ENCODE measurements at regions not wholly inside any gene's neighbourhood (a gene's known extent, or its start where the extent isn't known, plus 50 kb on each side); places are given as distances from the start of the nearest gene placed in this dataset.
A peak's percentile ranks its signal among the peaks of the same experiment; 100 is the strongest.

- Mint-ChIP-seq H3K9me3 (no peaks in the 10 kb centered on the region), H3K36me3 (ENCODE audit: low read depth) (peaks cover 2% of the 10 kb centered on the region), H3K4me1 (ENCODE audit: low read depth) (peaks cover 28% of the 10 kb centered on the region), H3K4me3 (no peak overlapping the region), H3K27ac (no peak overlapping the region), H3K27me3 (no peaks in the 10 kb centered on the region)
- DNase-seq = no peak
- ATAC-seq = no peak
- TF ChIP-seq CTCF (IDR thresholded peaks at IDR 0.05) = no peak
- ChIA-PET POLR2A (interaction anchor here (1.4 kb wide), 1 partner anchor 38 kb away, joined by 3 read pairs; no protein-coding TSS in a partner anchor), CTCF (no interaction called here)
- intact Hi-C loops (cut with micrococcal nuclease) = no loop called here
Observed at GRCh38 chr13:50119591-50119990, 104.3 kb downstream of the KCNRG start.

- ChIA-PET CTCF (interaction anchor here (1.0 to 8.2 kb wide), 2 partner anchors 13 to 40 kb away, joined by 3 to 82 read pairs; no protein-coding TSS in a partner anchor), POLR2A (interaction anchor here (0.8 to 0.9 kb wide), 3 partner anchors 8 to 20 kb away, joined by 3 to 4 read pairs (median 3); no protein-coding TSS in a partner anchor)
- peak overlapping the region; percentile 1 for H3K27ac Mint-ChIP-seq
- DNase-seq (no peak), ATAC-seq (no peak)
- H3K36me3 Mint-ChIP-seq (ENCODE audit: low read depth) = peaks cover 9% of the 10 kb centered on the region
- H3K4me3 Mint-ChIP-seq = no peak overlapping the region
- TF ChIP-seq CTCF (IDR thresholded peaks at IDR 0.05) = no peak
- H3K9me3 Mint-ChIP-seq = no peaks in the 10 kb centered on the region
- H3K27me3 Mint-ChIP-seq = peaks cover 6% of the 10 kb centered on the region
- intact Hi-C loops (cut with micrococcal nuclease) = loop anchor here (5.0 to 10.0 kb wide), 2 partner anchors 125 to 242 kb away; partner anchors contain the start of gene TRIM13
- H3K4me1 Mint-ChIP-seq (ENCODE audit: low read depth) = peaks cover 37% of the 10 kb centered on the region
Observed at GRCh38 chr13:50122455-50122854, 107.2 kb downstream of the KCNRG start.

GRCh38 chr13:50123002-50123401, 107.8 kb downstream of the KCNRG start:
- H3K4me1 Mint-ChIP-seq (ENCODE audit: low read depth) = peaks cover 39% of the 10 kb centered on the region
- H3K4me3 Mint-ChIP-seq = peak overlapping the region; percentile 80
- POLR2A ChIA-PET = interaction anchor here (0.7 to 4.9 kb wide), 9 partner anchors 8 to 126 kb away, joined by 4 to 79 read pairs (median 6); partner anchors contain the start of gene TRIM13
- peaks cover 9% of the 10 kb centered on the region for H3K36me3 Mint-ChIP-seq (ENCODE audit: low read depth)
- ATAC-seq = no peak
- intact Hi-C loops (cut with micrococcal nuclease) = loop anchor here (1.0 to 10.0 kb wide), 3 partner anchors 41 to 242 kb away; partner anchors contain the start of gene TRIM13
- peaks cover 8% of the 10 kb centered on the region for H3K27me3 Mint-ChIP-seq
- no peaks in the 10 kb centered on the region for H3K9me3 Mint-ChIP-seq
- TF ChIP-seq CTCF (IDR thresholded peaks at IDR 0.05) = no peak
- CTCF ChIA-PET = interaction anchor here (1.0 to 8.2 kb wide), 4 partner anchors 10 to 789 kb away, joined by 3 to 82 read pairs (median 6); no protein-coding TSS in a partner anchor
- H3K27ac Mint-ChIP-seq = peak overlapping the region; percentile 43
- no peak for DNase-seq

- no peak for TF ChIP-seq CTCF (IDR thresholded peaks at IDR 0.05)
- intact Hi-C loops (cut with micrococcal nuclease) = loop anchor here (1.0 to 10.0 kb wide), 3 partner anchors 41 to 241 kb away; partner anchors contain the start of gene TRIM13
- Mint-ChIP-seq H3K36me3 (ENCODE audit: low read depth) (peaks cover 9% of the 10 kb centered on the region), H3K27ac (peak overlapping the region; percentile 88), H3K4me3 (peak overlapping the region; percentile 80), H3K27me3 (peaks cover 12% of the 10 kb centered on the region), H3K9me3 (no peaks in the 10 kb centered on the region), H3K4me1 (ENCODE audit: low read depth) (peaks cover 41% of the 10 kb centered on the region)
- DNase-seq (no peak), ATAC-seq (no peak)
- ChIA-PET CTCF (interaction anchor here (1.0 to 8.2 kb wide), 4 partner anchors 11 to 789 kb away, joined by 3 to 82 read pairs (median 6); no protein-coding TSS in a partner anchor), POLR2A (interaction anchor here (0.7 to 4.9 kb wide), 10 partner anchors 8 to 126 kb away, joined by 3 to 79 read pairs (median 6); partner anchors contain the start of gene TRIM13)
Observed at GRCh38 chr13:50123515-50123861, 108.2 kb downstream of the KCNRG start.
